ENCODE measurements at regions not wholly inside any gene's neighbourhood (a gene's known extent, or its start where the extent isn't known, plus 50 kb on each side); places are given as distances from the start of the nearest gene placed in this dataset.

DNA sequence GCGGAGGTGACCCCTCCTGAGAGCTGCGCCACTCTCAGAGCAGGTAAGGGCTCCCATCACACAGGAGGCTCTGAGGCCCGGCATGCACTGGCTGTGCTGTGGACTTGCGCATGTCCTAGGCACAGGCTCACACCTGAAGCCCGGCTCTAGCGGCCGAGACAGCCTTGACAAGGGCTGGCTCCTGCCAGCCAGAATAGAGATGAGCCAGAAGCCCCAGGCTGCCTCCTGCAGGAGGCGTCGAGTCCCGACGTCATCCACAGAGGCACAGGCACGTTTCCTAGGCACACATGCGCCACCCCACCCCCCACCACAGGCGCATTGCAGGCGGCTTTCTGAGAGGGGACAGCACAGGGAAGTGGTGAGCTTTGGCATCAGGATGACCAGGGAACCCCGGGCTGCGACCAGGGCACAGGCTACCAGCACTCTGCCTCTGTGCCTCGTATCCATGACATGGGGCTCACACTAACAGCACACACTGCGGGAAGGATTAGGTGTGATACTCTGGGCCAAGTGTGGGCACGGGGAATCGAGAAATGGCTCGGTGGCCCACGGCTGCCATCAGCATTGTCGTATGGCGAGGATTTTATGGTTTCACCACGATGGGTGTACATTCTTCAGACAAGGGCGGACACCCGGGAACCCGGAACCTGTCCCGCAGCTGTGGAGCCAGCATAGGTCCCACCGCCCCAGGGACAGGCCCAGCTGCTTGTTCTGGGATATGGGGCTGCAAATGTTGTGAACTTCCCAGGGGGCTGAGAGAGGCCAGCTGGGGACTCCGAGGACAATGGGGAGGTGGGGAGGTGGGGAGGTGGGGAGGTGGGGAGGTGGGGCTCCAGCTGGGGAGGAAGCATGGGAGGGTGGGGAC lies 90.7 kb upstream of the ADRA2C start:
- ATAC-seq, result no peak

DNA sequence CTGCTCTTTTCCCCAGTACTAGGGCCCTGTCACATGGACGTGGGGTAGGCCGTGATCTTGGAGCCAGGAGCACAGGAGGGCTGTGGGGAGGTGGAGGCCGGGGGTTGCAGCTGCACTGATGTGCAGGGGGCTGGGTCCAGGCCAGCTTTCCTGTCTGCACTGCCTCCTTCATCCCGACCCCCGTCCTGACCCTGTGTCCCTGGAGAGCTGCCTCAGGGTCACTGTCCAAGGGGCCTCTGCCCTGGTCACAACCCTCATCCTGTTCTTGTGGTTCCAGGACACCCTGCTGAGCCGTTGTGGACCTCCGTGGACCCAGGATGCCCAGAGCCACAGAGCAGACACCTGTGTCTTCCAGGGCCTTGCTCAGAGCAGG lies 91.7 kb upstream of the ADRA2C start:
- ATAC-seq, result no peak
- no peak for TF ChIP-seq TCF4 (CRISPR knock-in tag; IDR thresholded peaks at IDR 0.05; ENCODE audit: borderline replicate concordance)
- TF ChIP-seq ESRRG (CRISPR knock-in tag; IDR thresholded peaks at IDR 0.05), result no peak
- no peak for TF ChIP-seq ZFP3 (CRISPR knock-in tag; IDR thresholded peaks at IDR 0.05)
- TF ChIP-seq ZFP30 (CRISPR knock-in tag; IDR thresholded peaks at IDR 0.05), result no peak
- no peak for TF ChIP-seq CREB5 (CRISPR knock-in tag; IDR thresholded peaks at IDR 0.05; ENCODE audit: low read depth)

More for the DNA sequence above, 90.7 kb upstream of the ADRA2C start:
- no peak for TF ChIP-seq ARNTL (CRISPR knock-in tag; IDR thresholded peaks at IDR 0.05; ENCODE audit: borderline replicate concordance, low read depth)
- no peak for TF ChIP-seq PATZ1 (CRISPR knock-in tag; IDR thresholded peaks at IDR 0.05; ENCODE audit: borderline replicate concordance)
- no peak for TF ChIP-seq CREB5 (CRISPR knock-in tag; IDR thresholded peaks at IDR 0.05; ENCODE audit: low read depth)
- TF ChIP-seq ZC3H10 (CRISPR knock-in tag; IDR thresholded peaks at IDR 0.05), result no peak
- no peak for TF ChIP-seq CSRNP3 (CRISPR knock-in tag; IDR thresholded peaks at IDR 0.05)
- TF ChIP-seq RARB (CRISPR knock-in tag; IDR thresholded peaks at IDR 0.05), result no peak
- no peak for TF ChIP-seq TCF4 (CRISPR knock-in tag; IDR thresholded peaks at IDR 0.05; ENCODE audit: borderline replicate concordance)
- TF ChIP-seq TOX (CRISPR knock-in tag; IDR thresholded peaks at IDR 0.05; ENCODE audit: borderline replicate concordance), result no peak
- no peak for TF ChIP-seq BACH2 (CRISPR knock-in tag; IDR thresholded peaks at IDR 0.05; ENCODE audit: borderline replicate concordance)
- no peak for TF ChIP-seq ZFP3 (CRISPR knock-in tag; IDR thresholded peaks at IDR 0.05)
- TF ChIP-seq ESRRG (CRISPR knock-in tag; IDR thresholded peaks at IDR 0.05), result no peak
- TF ChIP-seq OSR1 (CRISPR knock-in tag; IDR thresholded peaks at IDR 0.05), result no peak
- TF ChIP-seq ZNF565 (CRISPR knock-in tag; conservative IDR thresholded peaks at IDR 0.05; ENCODE audit: low read depth), result no peak
- no peak for TF ChIP-seq SNAI2 (CRISPR knock-in tag; IDR thresholded peaks at IDR 0.05)
- TF ChIP-seq, protein P1, sequence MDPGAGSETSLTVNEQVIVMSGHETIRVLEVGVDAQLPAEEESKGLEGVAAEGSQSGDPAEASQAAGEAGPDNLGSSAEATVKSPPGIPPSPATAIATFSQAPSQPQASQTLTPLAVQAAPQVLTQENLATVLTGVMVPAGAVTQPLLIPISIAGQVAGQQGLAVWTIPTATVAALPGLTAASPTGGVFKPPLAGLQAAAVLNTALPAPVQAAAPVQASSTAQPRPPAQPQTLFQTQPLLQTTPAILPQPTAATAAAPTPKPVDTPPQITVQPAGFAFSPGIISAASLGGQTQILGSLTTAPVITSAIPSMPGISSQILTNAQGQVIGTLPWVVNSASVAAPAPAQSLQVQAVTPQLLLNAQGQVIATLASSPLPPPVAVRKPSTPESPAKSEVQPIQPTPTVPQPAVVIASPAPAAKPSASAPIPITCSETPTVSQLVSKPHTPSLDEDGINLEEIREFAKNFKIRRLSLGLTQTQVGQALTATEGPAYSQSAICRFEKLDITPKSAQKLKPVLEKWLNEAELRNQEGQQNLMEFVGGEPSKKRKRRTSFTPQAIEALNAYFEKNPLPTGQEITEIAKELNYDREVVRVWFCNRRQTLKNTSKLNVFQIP (CRISPR knock-in tag; IDR thresholded peaks at IDR 0.05; ENCODE audit: borderline replicate concordance, low read depth), result no peak
- no peak for TF ChIP-seq GLIS3 (CRISPR knock-in tag; IDR thresholded peaks at IDR 0.05)
- no peak for TF ChIP-seq ISL1 (CRISPR knock-in tag; IDR thresholded peaks at IDR 0.05)
- TF ChIP-seq TSHZ2 (CRISPR knock-in tag; IDR thresholded peaks at IDR 0.05), result no peak
- TF ChIP-seq CSDC2 (CRISPR knock-in tag; IDR thresholded peaks at IDR 0.05), result no peak
- no peak for TF ChIP-seq ZFP30 (CRISPR knock-in tag; IDR thresholded peaks at IDR 0.05)
